SK-N-SH (cell line): ENCODE measurements at regions not wholly inside any gene's neighbourhood (a gene's known extent, or its start where the extent isn't known, plus 50 kb on each side); places are given as distances from the start of the nearest gene placed in this dataset.
A peak's percentile ranks its signal among the peaks of the same experiment; 100 is the strongest.

Source experiments
- CHD2 ChIP-seq: fragments of 150-350 bp; IDR thresholded peaks from 2 replicates; pipeline ENCODE4 v1.6.1; 2018; ENCODE audit warnings: low read length; ENCODE audit not compliant: partially characterized antibody
- CTCF ChIP-seq: fragments of 200-600 bp; sonication (generic); IDR thresholded peaks from 2 replicates; pipeline ENCODE4 v1.6.1; 2017; ENCODE audit warnings: antibody characterized with exemption, mild to moderate bottlenecking, moderate library complexity
- EP300 ChIP-seq, 2 experiments: IDR thresholded peaks; 2 replicates each; pipeline versions ENCODE4 v1.4.0 to v1.6.1; 2012; ENCODE audit warnings: borderline replicate concordance in 1 of 2, low read depth in 1 of 2, low read length in 1 of 2
- MAX ChIP-seq: IDR thresholded peaks from 2 replicates; pipeline ENCODE4 v1.4.0; 2012; ENCODE audit warnings: low read depth
- RAD21 ChIP-seq: IDR thresholded peaks from 2 replicates; pipeline ENCODE4 v1.6.1; 2012; ENCODE audit warnings: mild to moderate bottlenecking, low read length
- ZBTB33 ChIP-seq: IDR thresholded peaks from 2 replicates; pipeline ENCODE4 v1.4.0; 2012; ENCODE audit warnings: low read depth, borderline replicate concordance

GRCh38 chr11:80617156-80617555, 1176.3 kb upstream of the TENM4 start:
- no peak for TF ChIP-seq CTCF
- TF ChIP-seq CHD2 = no peak
- peak in 1 of 2 experiments; percentile 76; a peak in 2 of 4 replicates for TF ChIP-seq EP300 (IDR thresholded peaks at IDR 0.05; ENCODE audit: borderline replicate concordance in 1 of 2, low read depth in 1 of 2, low read length in 1 of 2)
- TF ChIP-seq RAD21 = no peak
- no peak for TF ChIP-seq ZBTB33
- TF ChIP-seq MAX = no peak
